ENCODE measurements at regions not wholly inside any gene's neighbourhood (a gene's known extent, or its start where the extent isn't known, plus 50 kb on each side); places are given as distances from the start of the nearest gene placed in this dataset.

DNA sequence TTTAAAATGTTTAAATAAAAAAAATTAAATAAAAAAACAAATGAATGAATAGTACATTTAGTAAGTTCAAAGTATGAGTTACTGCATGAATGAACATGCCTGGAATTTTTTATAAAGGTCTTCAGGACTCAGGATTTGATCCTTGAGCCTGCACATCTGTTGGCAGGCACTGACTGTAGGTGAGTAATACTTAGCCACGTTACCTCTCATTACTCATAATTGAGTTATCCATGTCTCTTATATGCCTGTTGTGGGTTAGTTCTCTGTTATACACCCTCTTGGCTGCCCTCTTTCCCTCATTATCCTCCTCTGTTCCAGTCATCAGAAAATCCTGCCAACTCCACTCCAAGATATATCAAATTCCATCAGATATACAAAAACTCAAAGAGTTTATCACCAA, 276.0 kb downstream of the FBXW7 start:
- Histone ChIP-seq H3K36me3 (no peaks in the 10 kb centered on the region), H3K27ac (no peak overlapping the region), H3K4me1 (no peaks in the 10 kb centered on the region), H3K4me3 (no peak overlapping the region), H3K27me3 (no peaks in the 10 kb centered on the region), H3K9ac (ENCODE audit: low read depth in 2 of 2, low read length in 2 of 2) (no peak overlapping the region), H3K9me3 (no peaks in the 10 kb centered on the region)
- DNase-seq, result no peak
- intact Hi-C loops (cut with DNase I), result no loop called here
- TF ChIP-seq, protein P1, sequence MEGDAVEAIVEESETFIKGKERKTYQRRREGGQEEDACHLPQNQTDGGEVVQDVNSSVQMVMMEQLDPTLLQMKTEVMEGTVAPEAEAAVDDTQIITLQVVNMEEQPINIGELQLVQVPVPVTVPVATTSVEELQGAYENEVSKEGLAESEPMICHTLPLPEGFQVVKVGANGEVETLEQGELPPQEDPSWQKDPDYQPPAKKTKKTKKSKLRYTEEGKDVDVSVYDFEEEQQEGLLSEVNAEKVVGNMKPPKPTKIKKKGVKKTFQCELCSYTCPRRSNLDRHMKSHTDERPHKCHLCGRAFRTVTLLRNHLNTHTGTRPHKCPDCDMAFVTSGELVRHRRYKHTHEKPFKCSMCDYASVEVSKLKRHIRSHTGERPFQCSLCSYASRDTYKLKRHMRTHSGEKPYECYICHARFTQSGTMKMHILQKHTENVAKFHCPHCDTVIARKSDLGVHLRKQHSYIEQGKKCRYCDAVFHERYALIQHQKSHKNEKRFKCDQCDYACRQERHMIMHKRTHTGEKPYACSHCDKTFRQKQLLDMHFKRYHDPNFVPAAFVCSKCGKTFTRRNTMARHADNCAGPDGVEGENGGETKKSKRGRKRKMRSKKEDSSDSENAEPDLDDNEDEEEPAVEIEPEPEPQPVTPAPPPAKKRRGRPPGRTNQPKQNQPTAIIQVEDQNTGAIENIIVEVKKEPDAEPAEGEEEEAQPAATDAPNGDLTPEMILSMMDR (IDR thresholded peaks at IDR 0.05), result no peak

DNA sequence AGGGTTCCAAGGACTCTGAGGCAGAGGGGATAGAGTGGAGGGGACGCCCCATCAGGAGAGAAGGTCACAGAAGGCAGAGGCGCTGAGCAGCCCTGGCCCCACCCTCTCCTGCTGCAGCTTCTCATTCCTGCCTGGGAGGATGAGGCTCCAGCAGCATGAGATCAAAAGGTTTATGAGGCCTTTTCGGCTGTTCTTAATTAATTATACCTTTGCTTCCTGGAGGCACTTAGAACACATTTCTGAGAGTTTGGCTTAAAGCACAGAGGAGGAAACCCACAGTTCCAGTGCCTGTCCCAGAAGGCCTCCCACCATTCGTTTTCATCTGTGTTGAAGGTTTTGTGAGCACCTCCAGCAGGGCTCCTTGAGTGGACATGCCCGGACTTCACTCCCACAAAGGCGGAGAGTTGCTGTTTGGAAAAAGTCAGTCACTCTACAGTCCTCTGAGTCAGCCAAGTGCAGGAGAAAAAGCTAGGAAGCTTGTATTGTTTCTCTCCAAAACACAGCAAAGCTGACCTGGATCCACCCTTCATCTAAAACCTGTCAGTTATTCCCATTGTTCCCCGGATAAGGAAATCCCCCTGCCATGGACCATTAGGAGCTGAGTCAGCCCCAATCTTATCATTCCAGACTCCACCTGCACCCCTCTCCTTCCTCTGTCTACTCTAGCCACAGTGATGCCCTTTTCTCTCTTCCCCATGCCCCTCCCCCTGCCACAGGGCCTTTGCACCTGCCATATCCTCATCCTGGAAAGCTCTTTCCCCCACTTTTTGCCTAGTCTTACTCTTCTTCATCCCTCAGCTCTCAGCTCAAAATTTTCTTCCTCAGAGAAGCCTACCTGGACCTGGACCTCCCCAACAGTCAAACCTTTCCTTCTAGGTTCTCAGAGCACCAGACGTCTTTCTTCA, 276.8 kb downstream of the FBXW7 start:
- TF ChIP-seq, protein P1 (IDR thresholded peaks at IDR 0.05), result no peak
- no peaks in the 10 kb centered on the region for H3K4me1 ChIP-seq
- intact Hi-C loops (cut with DNase I), result no loop called here
- H3K36me3 ChIP-seq, result no peaks in the 10 kb centered on the region
- H3K27me3 ChIP-seq, result no peaks in the 10 kb centered on the region
- H3K4me3 ChIP-seq, result no peak overlapping the region
- no peak overlapping the region for H3K27ac ChIP-seq
- H3K9me3 ChIP-seq, result no peaks in the 10 kb centered on the region
- DNase-seq, result no peak
- no peak overlapping the region for H3K9ac ChIP-seq (ENCODE audit: low read depth in 2 of 2, low read length in 2 of 2)

DNA sequence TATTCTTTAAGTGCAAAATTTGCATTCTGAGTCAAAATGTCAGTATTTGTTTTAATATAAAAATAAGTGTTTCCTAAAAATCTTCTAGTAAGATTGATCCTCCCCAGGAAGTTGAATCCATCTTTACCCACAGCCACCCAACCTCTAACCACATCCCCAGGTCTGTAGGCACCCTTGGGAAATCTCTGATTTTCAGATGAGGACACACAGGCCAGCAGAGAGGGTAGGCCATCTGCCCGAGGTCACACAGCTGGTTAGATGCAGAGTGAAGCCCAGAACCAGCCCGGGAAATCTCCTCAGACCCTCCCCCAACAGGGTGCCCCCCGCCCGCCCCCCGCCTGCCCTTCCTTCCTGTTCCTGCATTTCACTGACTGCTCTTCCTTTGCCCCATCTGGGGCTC, 277.5 kb downstream of the FBXW7 start:
- Histone ChIP-seq H3K36me3 (no peaks in the 10 kb centered on the region), H3K9me3 (no peaks in the 10 kb centered on the region), H3K27ac (no peak overlapping the region), H3K4me3 (no peak overlapping the region), H3K27me3 (no peaks in the 10 kb centered on the region), H3K9ac (ENCODE audit: low read depth in 2 of 2, low read length in 2 of 2) (no peak overlapping the region), H3K4me1 (no peaks in the 10 kb centered on the region)
- no peak for DNase-seq
- TF ChIP-seq, protein P1 (IDR thresholded peaks at IDR 0.05), result no peak
- intact Hi-C loops (cut with DNase I), result no loop called here

DNA sequence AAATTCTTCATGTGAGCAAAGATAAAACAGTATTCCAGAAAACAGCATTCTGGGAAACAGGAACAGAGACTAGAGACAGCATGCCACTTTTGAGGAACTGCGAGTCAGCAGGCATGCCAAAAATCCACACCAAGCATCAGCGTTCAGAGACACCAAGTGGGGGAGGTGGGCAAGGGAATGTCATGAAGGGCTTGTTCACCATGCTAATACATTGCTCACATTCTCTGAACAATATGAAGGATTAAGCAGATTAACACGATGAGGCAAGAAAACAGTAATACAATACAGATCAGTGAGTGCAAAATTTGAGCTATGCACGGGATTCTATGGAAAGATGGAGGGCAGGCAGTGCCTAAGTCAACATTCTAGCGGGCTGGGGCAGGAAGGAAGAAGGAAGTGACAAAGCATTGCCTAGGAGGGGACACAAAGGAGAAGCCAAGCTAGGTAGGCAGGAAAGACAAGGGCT, 278.3 kb downstream of the FBXW7 start:
- H3K36me3 ChIP-seq, result no peaks in the 10 kb centered on the region
- H3K4me3 ChIP-seq, result no peak overlapping the region
- no peak overlapping the region for H3K9ac ChIP-seq (ENCODE audit: low read depth in 2 of 2, low read length in 2 of 2)
- no peak overlapping the region for H3K27ac ChIP-seq
- no peaks in the 10 kb centered on the region for H3K4me1 ChIP-seq
- DNase-seq, result no peak
- no peaks in the 10 kb centered on the region for H3K9me3 ChIP-seq
- TF ChIP-seq, protein P1 (IDR thresholded peaks at IDR 0.05), result no peak
- intact Hi-C loops (cut with DNase I), result no loop called here
- H3K27me3 ChIP-seq, result no peaks in the 10 kb centered on the region

DNA sequence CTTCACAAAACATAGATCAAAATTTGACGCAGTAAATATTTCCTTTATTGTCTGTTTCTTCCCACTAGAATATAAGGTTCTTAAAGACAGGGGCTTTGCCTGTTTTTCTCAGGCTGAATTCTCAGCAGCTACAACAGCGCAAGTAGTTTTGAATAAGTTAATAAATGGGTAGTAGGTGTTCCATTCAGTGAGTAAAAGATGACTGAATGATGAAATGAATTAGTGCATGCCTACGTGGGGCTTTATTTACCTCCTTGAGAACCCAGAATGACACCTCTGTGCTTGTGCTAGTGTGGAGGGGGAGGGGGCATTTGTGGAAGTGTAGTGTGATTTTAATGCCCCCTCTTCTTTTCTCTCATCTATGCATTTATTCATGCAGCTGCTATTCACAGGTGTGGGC, 278.9 kb downstream of the FBXW7 start:
- Histone ChIP-seq H3K4me3 (no peak overlapping the region), H3K27me3 (no peaks in the 10 kb centered on the region), H3K9me3 (no peaks in the 10 kb centered on the region), H3K9ac (ENCODE audit: low read depth in 2 of 2, low read length in 2 of 2) (no peak overlapping the region), H3K36me3 (no peaks in the 10 kb centered on the region), H3K4me1 (no peaks in the 10 kb centered on the region), H3K27ac (no peak overlapping the region)
- intact Hi-C loops (cut with DNase I), result no loop called here
- DNase-seq, result no peak
- TF ChIP-seq, protein P1 (IDR thresholded peaks at IDR 0.05), result no peak
